ENCODE measurements at regions not wholly inside any gene's neighbourhood (a gene's known extent, or its start where the extent isn't known, plus 50 kb on each side); places are given as distances from the start of the nearest gene placed in this dataset.
"Not testable (repeated sequence)": the region's sequence is repeated elsewhere in the genome, so short reads cannot be mapped to it uniquely, and the experiment has no call there.

DNA sequence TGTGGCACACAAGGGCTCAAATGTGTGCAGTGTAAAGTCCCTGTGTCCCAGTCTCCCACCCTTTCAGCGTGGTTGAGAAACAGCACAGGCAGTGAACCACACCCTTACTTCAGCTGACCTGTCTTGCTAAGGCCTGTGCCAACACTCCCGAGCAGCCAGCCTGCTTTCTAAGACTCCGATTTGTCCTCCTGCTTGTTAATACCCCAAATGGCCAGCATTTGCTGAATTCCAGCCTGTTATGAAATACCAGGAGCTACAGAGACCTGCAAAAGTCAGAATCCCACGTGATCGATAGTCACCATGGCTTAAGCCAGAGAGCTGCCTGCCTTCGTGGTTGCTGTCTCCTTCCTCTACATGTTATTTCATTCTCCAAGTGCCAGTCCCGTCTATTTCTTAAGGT, 200.5 kb downstream of the FGF9 start:
- Mint-ChIP-seq H3K4me1 (peaks cover 3% of the 10 kb centered on the region), H3K27me3 (peaks cover 16% of the 10 kb centered on the region), H3K4me3 (no peak overlapping the region), H3K36me3 (ENCODE audit: low read depth) (peaks cover 3% of the 10 kb centered on the region), H3K27ac (no peak overlapping the region)
- DNase-seq: no peak
- H3K9me3 ChIP-seq (ENCODE audit: control insufficient read depth, low read length, poor library complexity, severe bottlenecking): no peaks in the 10 kb centered on the region
- ATAC-seq: no peak

DNA sequence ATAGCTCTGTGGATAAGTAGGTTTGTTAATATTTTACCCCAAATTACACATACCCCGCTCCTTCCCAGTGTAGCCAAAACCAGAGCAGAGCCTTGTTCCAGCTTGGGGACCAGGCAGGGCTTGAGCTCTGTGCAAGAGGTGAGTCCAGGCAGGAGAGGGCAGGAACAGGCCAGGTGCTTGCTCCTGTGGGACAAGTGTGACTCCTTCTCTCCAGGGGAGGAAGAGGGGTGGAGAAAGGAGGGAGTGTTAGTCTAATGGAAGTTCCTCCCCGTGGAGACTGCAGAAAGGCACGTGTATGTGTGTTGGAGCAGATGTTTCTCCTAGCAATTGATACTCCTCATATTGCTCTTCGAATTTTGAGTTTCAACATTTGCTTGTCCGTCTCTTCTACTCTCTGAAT, 201.0 kb downstream of the FGF9 start:
- no peaks in the 10 kb centered on the region for H3K9me3 ChIP-seq (ENCODE audit: control insufficient read depth, low read length, poor library complexity, severe bottlenecking)
- Mint-ChIP-seq H3K27me3 (peaks cover 16% of the 10 kb centered on the region), H3K36me3 (ENCODE audit: low read depth) (peaks cover 3% of the 10 kb centered on the region), H3K4me3 (no peak overlapping the region), H3K4me1 (peaks cover 3% of the 10 kb centered on the region), H3K27ac (no peak overlapping the region)
- DNase-seq (no peak), ATAC-seq (no peak)

- H3K9me3 ChIP-seq (ENCODE audit: control insufficient read depth, low read length, poor library complexity, severe bottlenecking): no peaks in the 10 kb centered on the region
- Mint-ChIP-seq H3K27me3 (peaks cover 16% of the 10 kb centered on the region), H3K27ac (peak overlapping the region; percentile 16), H3K4me1 (peaks cover 3% of the 10 kb centered on the region), H3K4me3 (no peak overlapping the region), H3K36me3 (ENCODE audit: low read depth) (peaks cover 3% of the 10 kb centered on the region)
- ATAC-seq (no peak), DNase-seq (no peak)
These were observed 201.9 kb downstream of the FGF9 start for GRCh38 chr13:21872795-21873194.

DNA sequence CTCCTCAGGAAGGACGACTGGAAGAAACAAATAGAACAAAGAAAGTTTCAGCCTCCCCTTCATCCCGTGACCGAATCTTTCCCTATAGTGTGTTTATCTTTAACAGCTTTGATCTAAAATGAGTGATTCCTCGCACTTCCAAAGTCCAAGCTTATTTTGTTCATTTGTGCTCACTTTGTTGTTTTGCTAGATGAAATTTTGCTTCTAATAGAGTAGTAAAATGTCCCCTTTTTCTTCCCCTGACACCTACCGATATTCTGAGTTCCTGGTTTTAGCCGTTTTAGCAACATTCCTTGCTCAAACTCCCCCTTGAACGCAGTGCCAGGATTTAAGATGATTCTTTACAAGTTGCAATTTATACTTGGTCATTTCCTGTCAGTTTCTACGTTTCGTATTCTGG, 204.2 kb downstream of the FGF9 start:
- no peak overlapping the region for H3K4me3 Mint-ChIP-seq
- no peaks in the 10 kb centered on the region for H3K9me3 ChIP-seq (ENCODE audit: control insufficient read depth, low read length, poor library complexity, severe bottlenecking)
- peaks cover 19% of the 10 kb centered on the region for H3K27me3 Mint-ChIP-seq
- peaks cover 3% of the 10 kb centered on the region for H3K36me3 Mint-ChIP-seq (ENCODE audit: low read depth)
- peaks cover 3% of the 10 kb centered on the region for H3K4me1 Mint-ChIP-seq
- H3K27ac Mint-ChIP-seq: no peak overlapping the region
- DNase-seq: no peak
- ATAC-seq: no peak

DNA sequence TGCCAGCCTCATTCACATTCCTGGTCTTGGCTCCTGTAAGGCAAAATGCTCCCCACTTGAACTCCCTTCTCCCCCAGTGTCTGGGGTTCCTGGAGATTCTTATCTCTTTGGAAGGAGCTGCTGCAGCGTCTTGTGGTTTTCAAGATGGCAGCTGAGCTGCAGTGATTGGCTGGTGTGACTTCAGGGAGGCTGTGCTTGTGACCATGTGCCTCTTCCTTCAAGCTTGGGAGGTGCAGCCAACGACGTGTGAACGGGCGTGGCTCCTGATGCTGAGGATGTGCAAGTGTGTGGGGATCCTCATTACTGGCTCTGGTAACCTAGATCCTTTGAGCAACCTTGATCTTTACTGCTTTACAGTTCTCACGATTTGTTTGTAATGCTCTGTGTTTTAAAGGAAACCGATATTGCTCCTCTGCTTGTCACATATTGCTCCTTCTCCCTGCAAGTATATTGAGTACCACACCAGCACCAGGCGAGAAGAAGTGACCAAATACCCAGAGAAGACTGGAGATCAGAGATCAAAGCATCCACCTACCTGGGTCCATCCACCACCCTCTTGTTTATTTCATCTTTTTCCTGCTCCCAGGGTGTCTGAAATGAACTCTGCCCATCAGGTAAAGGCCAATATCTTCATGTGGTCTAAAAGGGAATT, 208.5 kb downstream of the FGF9 start:
- no peaks in the 10 kb centered on the region for H3K9me3 ChIP-seq (ENCODE audit: control insufficient read depth, low read length, poor library complexity, severe bottlenecking)
- no peak for DNase-seq
- no peak overlapping the region for H3K27ac Mint-ChIP-seq

GRCh38 chr13:21882766-21883165, 211.9 kb downstream of the FGF9 start:
- H3K9me3 ChIP-seq (ENCODE audit: control insufficient read depth, low read length, poor library complexity, severe bottlenecking): no peaks in the 10 kb centered on the region
- Mint-ChIP-seq H3K27me3 (peaks cover 37% of the 10 kb centered on the region), H3K36me3 (ENCODE audit: low read depth) (peaks cover 2% of the 10 kb centered on the region), H3K4me3 (no peak overlapping the region), H3K4me1 (peaks cover 2% of the 10 kb centered on the region), H3K27ac (no peak overlapping the region)
- ATAC-seq (no peak), DNase-seq (no peak)

More for the DNA sequence above, 208.5 kb downstream of the FGF9 start:
- no peak for ATAC-seq
- Mint-ChIP-seq H3K4me1 (peaks cover 2% of the 10 kb centered on the region), H3K4me3 (no peak overlapping the region), H3K27me3 (peaks cover 14% of the 10 kb centered on the region), H3K36me3 (ENCODE audit: low read depth) (no peaks in the 10 kb centered on the region)

DNA sequence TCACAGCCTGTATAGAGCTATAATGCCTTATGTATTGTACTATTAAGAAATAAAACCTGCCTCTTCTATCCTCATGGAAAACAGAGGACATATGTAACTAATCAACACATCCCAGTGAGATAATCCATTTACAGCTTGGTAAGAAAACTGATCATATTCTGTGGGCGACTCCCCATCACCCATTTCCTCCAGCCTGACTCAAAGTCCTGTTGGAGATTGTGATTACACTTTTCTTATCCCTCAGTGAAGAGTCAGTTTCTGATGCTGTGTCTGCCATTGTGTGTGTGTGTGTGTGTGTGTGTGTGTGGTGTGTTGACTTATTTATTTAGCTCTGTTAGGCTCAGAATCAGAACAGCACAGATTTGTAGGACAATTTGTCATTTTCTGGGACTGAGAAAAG, 212.8 kb downstream of the FGF9 start:
- DNase-seq: no peak
- Mint-ChIP-seq H3K4me1 (peaks cover 2% of the 10 kb centered on the region), H3K27me3 (peaks cover 33% of the 10 kb centered on the region), H3K36me3 (ENCODE audit: low read depth) (peaks cover 2% of the 10 kb centered on the region), H3K4me3 (no peak overlapping the region), H3K27ac (no peak overlapping the region)
- no peaks in the 10 kb centered on the region for H3K9me3 ChIP-seq (ENCODE audit: control insufficient read depth, low read length, poor library complexity, severe bottlenecking)
- ATAC-seq: no peak

DNA sequence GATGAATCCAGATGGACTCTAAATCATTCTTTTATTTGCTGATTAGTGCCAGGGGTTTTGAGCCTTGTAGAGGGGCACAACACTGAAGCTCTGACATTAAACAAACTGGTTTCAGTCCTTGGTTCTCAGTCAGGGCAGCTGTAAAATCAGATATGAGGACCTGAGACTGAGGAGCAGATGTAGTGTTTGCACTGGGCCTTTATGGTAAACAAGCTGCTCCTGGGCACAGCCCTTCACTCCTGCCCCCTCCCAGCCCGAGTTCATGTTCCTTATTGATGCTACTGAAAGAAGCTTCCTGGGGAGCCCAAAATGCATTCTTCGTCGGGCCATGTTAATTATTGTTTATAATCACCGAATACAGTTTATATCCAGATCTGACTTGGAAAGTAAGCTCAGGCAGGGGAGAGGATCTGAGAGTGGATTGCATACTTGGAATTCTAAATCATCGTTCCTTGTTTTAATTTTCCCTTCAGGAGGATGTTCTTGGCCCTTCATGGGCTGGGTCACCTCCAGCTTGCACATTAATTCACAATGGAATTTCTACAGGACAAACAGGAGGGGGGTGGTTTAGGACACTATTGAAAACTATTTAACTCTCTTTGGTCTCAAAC, 213.5 kb downstream of the FGF9 start:
- no peak for ATAC-seq
- peaks cover 30% of the 10 kb centered on the region for H3K27me3 Mint-ChIP-seq
- H3K36me3 Mint-ChIP-seq (ENCODE audit: low read depth): peaks cover 2% of the 10 kb centered on the region

GRCh38 chr13:21884965-21885567, 214.2 kb downstream of the FGF9 start:
- Mint-ChIP-seq H3K4me3 (no peak overlapping the region), H3K36me3 (ENCODE audit: low read depth) (peaks cover 2% of the 10 kb centered on the region), H3K27me3 (peaks cover 30% of the 10 kb centered on the region), H3K27ac (no peak overlapping the region), H3K4me1 (peaks cover 2% of the 10 kb centered on the region)
- no peak for DNase-seq
- no peak for ATAC-seq
- H3K9me3 ChIP-seq (ENCODE audit: control insufficient read depth, low read length, poor library complexity, severe bottlenecking): no peaks in the 10 kb centered on the region

More for the DNA sequence above, 213.5 kb downstream of the FGF9 start:
- no peak overlapping the region for H3K4me3 Mint-ChIP-seq
- no peaks in the 10 kb centered on the region for H3K9me3 ChIP-seq (ENCODE audit: control insufficient read depth, low read length, poor library complexity, severe bottlenecking)
- no peak overlapping the region for H3K27ac Mint-ChIP-seq
- peaks cover 2% of the 10 kb centered on the region for H3K4me1 Mint-ChIP-seq
- no peak for DNase-seq

- Mint-ChIP-seq H3K4me3 (no peak overlapping the region), H3K27me3 (peaks cover 30% of the 10 kb centered on the region), H3K36me3 (ENCODE audit: low read depth) (peaks cover 2% of the 10 kb centered on the region), H3K27ac (no peak overlapping the region), H3K4me1 (peaks cover 2% of the 10 kb centered on the region)
- no peaks in the 10 kb centered on the region for H3K9me3 ChIP-seq (ENCODE audit: control insufficient read depth, low read length, poor library complexity, severe bottlenecking)
- no peak for DNase-seq
- ATAC-seq: no peak
These were observed 214.9 kb downstream of the FGF9 start for GRCh38 chr13:21885714-21886224.

DNA sequence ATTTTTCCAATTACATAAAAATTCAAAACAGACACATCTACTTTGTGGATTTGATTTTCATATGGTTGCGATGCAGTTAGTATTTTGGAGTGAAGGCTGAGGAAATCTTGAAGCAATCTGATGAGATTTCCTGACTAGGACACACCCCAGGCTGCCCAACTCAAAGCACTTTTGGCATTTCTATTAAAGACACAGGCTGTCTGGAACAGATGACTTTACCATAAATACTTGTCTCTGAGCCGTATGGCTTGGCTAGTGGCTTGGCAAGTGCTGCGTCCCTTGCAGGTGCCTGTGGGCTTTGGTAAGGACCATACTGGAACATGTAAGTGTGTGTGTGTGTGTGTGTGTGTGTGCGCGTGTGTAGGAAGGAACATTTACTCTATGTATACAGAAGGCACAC, 218.8 kb downstream of the FGF9 start:
- Mint-ChIP-seq H3K27ac (no peak overlapping the region), H3K4me1 (no peaks in the 10 kb centered on the region), H3K36me3 (ENCODE audit: low read depth) (peaks cover 2% of the 10 kb centered on the region), H3K27me3 (peaks cover 23% of the 10 kb centered on the region), H3K4me3 (no peak overlapping the region)
- H3K9me3 ChIP-seq (ENCODE audit: control insufficient read depth, low read length, poor library complexity, severe bottlenecking): no peaks in the 10 kb centered on the region
- ATAC-seq (no peak), DNase-seq (no peak)

- peaks cover 18% of the 10 kb centered on the region for H3K27me3 Mint-ChIP-seq
- H3K4me1 Mint-ChIP-seq; DNase-seq; ATAC-seq; H3K4me3 Mint-ChIP-seq; H3K27ac Mint-ChIP-seq; H3K9me3 ChIP-seq (ENCODE audit: control insufficient read depth, low read length, poor library complexity, severe bottlenecking); H3K36me3 Mint-ChIP-seq (ENCODE audit: low read depth): not testable (repeated sequence)
These were observed 219.3 kb downstream of the FGF9 start for GRCh38 chr13:21890220-21890619.

DNA sequence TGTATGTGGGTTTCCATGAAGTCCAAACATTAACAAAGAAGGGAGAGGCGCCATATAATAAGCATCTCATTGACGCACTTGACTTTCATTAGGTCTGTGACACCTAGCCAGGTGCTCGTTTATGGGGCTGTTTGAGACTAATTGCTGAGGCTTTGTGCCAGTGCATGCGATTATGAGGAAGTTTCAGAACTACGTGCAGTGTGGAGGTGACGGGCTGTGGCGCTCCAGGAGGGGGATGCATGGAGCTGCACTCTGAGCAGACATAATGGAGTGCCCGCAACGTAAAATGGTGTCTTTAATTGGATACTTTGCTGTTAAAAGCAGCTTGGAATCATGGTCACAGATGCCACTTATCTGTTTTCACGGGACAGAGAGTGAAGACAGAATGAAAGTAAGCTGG, 223.2 kb downstream of the FGF9 start:
- Mint-ChIP-seq H3K27ac (no peak overlapping the region), H3K4me1 (peaks cover 3% of the 10 kb centered on the region), H3K36me3 (ENCODE audit: low read depth) (no peaks in the 10 kb centered on the region), H3K27me3 (no peaks in the 10 kb centered on the region), H3K4me3 (no peak overlapping the region)
- no peaks in the 10 kb centered on the region for H3K9me3 ChIP-seq (ENCODE audit: control insufficient read depth, low read length, poor library complexity, severe bottlenecking)
- DNase-seq (no peak), ATAC-seq (no peak)
